Colonic mucosa (tissue), 4 donors: ENCODE measurements at regions not wholly inside any gene's neighbourhood (a gene's known extent, or its start where the extent isn't known, plus 50 kb on each side); places are given as distances from the start of the nearest gene placed in this dataset.

Experiments
- DNase-seq: peaks from one replicate; pipeline ENCODE4 v3.0.0-alpha.2; 2020
- H3K27ac ChIP-seq: fragments of 200-600 bp; one replicate; pipeline ENCODE4 v1.8.0; 2021
- H3K27me3 ChIP-seq: fragments of 200-600 bp; one replicate; pipeline ENCODE4 v1.8.0; 2021
- H3K36me3 ChIP-seq: fragments of 200-600 bp; one replicate; pipeline ENCODE4 v1.8.0; 2021
- H3K4me1 ChIP-seq: fragments of 200-600 bp; one replicate; pipeline ENCODE4 v1.8.0; 2021; ENCODE audit warnings: mild to moderate bottlenecking
- H3K4me3 ChIP-seq: fragments of 200-600 bp; one replicate; pipeline ENCODE4 v1.8.0; 2021
- H3K9ac ChIP-seq, 2 donors: one replicate each; pipeline ENCODE4 v1.7.0; 2013; ENCODE audit warnings: control low read depth in 2 of 2, low read depth in 2 of 2, low read length in 2 of 2
- H3K9me3 ChIP-seq: fragments of 200-600 bp; one replicate; pipeline ENCODE4 v1.8.0; 2021
- intact Hi-C: fragments of 100-400 bp; cut with DNase I; formaldehyde crosslinking; loops from one replicate; pipeline ENCODE4 v1.14.1; 2022
- TF ChIP-seq, protein P1 (sequence below): fragments of 200-600 bp; IDR thresholded peaks from one replicate; pipeline ENCODE4 v1.8.0; 2022; ENCODE audit warnings: antibody characterized with exemption, mild to moderate bottlenecking
- donor health status: healthy.
- donor health status: DM: no; HTN: no; CAD: no.
- donor health status: DM: no; HTN: no; CAD: no.

GRCh38 chr6:125656287-125656870 lies 93.1 kb upstream of the HEY2 start:
- H3K27me3 ChIP-seq, result no peaks in the 10 kb centered on the region
- no peak for DNase-seq
- H3K27ac ChIP-seq, result no peak overlapping the region
- no peak overlapping the region for H3K9ac ChIP-seq
- TF ChIP-seq, protein P1, sequence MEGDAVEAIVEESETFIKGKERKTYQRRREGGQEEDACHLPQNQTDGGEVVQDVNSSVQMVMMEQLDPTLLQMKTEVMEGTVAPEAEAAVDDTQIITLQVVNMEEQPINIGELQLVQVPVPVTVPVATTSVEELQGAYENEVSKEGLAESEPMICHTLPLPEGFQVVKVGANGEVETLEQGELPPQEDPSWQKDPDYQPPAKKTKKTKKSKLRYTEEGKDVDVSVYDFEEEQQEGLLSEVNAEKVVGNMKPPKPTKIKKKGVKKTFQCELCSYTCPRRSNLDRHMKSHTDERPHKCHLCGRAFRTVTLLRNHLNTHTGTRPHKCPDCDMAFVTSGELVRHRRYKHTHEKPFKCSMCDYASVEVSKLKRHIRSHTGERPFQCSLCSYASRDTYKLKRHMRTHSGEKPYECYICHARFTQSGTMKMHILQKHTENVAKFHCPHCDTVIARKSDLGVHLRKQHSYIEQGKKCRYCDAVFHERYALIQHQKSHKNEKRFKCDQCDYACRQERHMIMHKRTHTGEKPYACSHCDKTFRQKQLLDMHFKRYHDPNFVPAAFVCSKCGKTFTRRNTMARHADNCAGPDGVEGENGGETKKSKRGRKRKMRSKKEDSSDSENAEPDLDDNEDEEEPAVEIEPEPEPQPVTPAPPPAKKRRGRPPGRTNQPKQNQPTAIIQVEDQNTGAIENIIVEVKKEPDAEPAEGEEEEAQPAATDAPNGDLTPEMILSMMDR, result no peak
- intact Hi-C loops, result no loop called here
- H3K9me3 ChIP-seq, result no peaks in the 10 kb centered on the region
- no peak overlapping the region for H3K4me3 ChIP-seq
- H3K36me3 ChIP-seq, result no peaks in the 10 kb centered on the region
- H3K4me1 ChIP-seq, result no peaks in the 10 kb centered on the region

GRCh38 chr6:125658136-125658535 lies 91.3 kb upstream of the HEY2 start:
- Histone ChIP-seq H3K4me1 (no peaks in the 10 kb centered on the region), H3K36me3 (no peaks in the 10 kb centered on the region), H3K4me3 (no peak overlapping the region), H3K27me3 (no peaks in the 10 kb centered on the region), H3K27ac (no peak overlapping the region), H3K9me3 (no peaks in the 10 kb centered on the region), H3K9ac (no peak overlapping the region)
- TF ChIP-seq, protein P1, result no peak
- intact Hi-C loops, result no loop called here
- DNase-seq, result no peak

GRCh38 chr6:125658759-125659431 lies 90.5 kb upstream of the HEY2 start:
- DNase-seq, result no peak
- H3K4me3 ChIP-seq, result no peak overlapping the region
- no peaks in the 10 kb centered on the region for H3K36me3 ChIP-seq
- no peaks in the 10 kb centered on the region for H3K27me3 ChIP-seq
- TF ChIP-seq, protein P1, result no peak
- H3K9ac ChIP-seq, result no peak overlapping the region
- intact Hi-C loops, result no loop called here
- no peaks in the 10 kb centered on the region for H3K9me3 ChIP-seq
- H3K27ac ChIP-seq, result no peak overlapping the region
- H3K4me1 ChIP-seq, result no peaks in the 10 kb centered on the region

GRCh38 chr6:125659887-125660286 lies 89.5 kb upstream of the HEY2 start:
- TF ChIP-seq, protein P1, result no peak
- intact Hi-C loops, result no loop called here
- no peaks in the 10 kb centered on the region for H3K9me3 ChIP-seq
- no peaks in the 10 kb centered on the region for H3K27me3 ChIP-seq
- H3K4me3 ChIP-seq, result no peak overlapping the region
- no peak overlapping the region for H3K9ac ChIP-seq
- no peaks in the 10 kb centered on the region for H3K36me3 ChIP-seq
- H3K27ac ChIP-seq, result no peak overlapping the region
- no peaks in the 10 kb centered on the region for H3K4me1 ChIP-seq
- DNase-seq, result no peak

- Histone ChIP-seq H3K27me3 (no peaks in the 10 kb centered on the region), H3K27ac (no peak overlapping the region), H3K9ac (no peak overlapping the region), H3K36me3 (no peaks in the 10 kb centered on the region), H3K9me3 (no peaks in the 10 kb centered on the region), H3K4me3 (no peak overlapping the region), H3K4me1 (no peaks in the 10 kb centered on the region)
- intact Hi-C loops, result no loop called here
- DNase-seq, result no peak
- TF ChIP-seq, protein P1, result no peak
Observed at GRCh38 chr6:125662296-125662695, 87.1 kb upstream of the HEY2 start.
